ENCODE measurements at regions not wholly inside any gene's neighbourhood (a gene's known extent, or its start where the extent isn't known, plus 50 kb on each side); places are given as distances from the start of the nearest gene placed in this dataset.

- Histone ChIP-seq H3K9ac (ENCODE audit: low read length in 5 of 5) (no peak overlapping the region), H3K36me3 (ENCODE audit: control insufficient read depth in 5 of 5, insufficient read depth in 5 of 5, low read length in 5 of 5) (peaks cover 0 to 4% (median 0%) of the 10 kb centered on the region in 5 donors), H3K4me1 (ENCODE audit: control insufficient read depth in 5 of 5, insufficient read depth in 5 of 5, low read length in 5 of 5) (peaks cover 0 to 2% (median 0%) of the 10 kb centered on the region in 5 donors), H3K27ac (ENCODE audit: low read depth, low read length) (no peak overlapping the region), H3K4me3 (ENCODE audit: low read depth in 1 of 5, low read length in 5 of 5) (no peak overlapping the region), H3K9me3 (ENCODE audit: control insufficient read depth in 5 of 5, low read length in 5 of 5) (no peaks in the 10 kb centered on the region), H3K27me3 (ENCODE audit: control insufficient read depth in 5 of 5, insufficient read depth in 4 of 5, low read length in 5 of 5) (no peaks in the 10 kb centered on the region)
These were observed 121.2 kb downstream of the DISP1 start for GRCh38 chr1:222936042-222936441.

- Histone ChIP-seq H3K4me3 (ENCODE audit: low read depth in 1 of 5, low read length in 5 of 5) (no peak overlapping the region), H3K27ac (ENCODE audit: low read depth, low read length) (no peak overlapping the region), H3K9ac (ENCODE audit: low read length in 5 of 5) (no peak overlapping the region), H3K4me1 (ENCODE audit: control insufficient read depth in 5 of 5, insufficient read depth in 5 of 5, low read length in 5 of 5) (peaks cover 0 to 2% (median 0%) of the 10 kb centered on the region in 5 donors), H3K27me3 (ENCODE audit: control insufficient read depth in 5 of 5, insufficient read depth in 4 of 5, low read length in 5 of 5) (no peaks in the 10 kb centered on the region), H3K9me3 (ENCODE audit: control insufficient read depth in 5 of 5, low read length in 5 of 5) (no peaks in the 10 kb centered on the region), H3K36me3 (ENCODE audit: control insufficient read depth in 5 of 5, insufficient read depth in 5 of 5, low read length in 5 of 5) (peaks cover 6 to 11% (median 9%) of the 10 kb centered on the region in 5 donors)
These were observed 124.1 kb downstream of the DISP1 start for GRCh38 chr1:222938986-222939385.

GRCh38 chr1:222940095-222940494 is 125.3 kb downstream of the DISP1 start:
- Histone ChIP-seq H3K27ac (ENCODE audit: low read depth, low read length) (no peak overlapping the region), H3K9me3 (ENCODE audit: control insufficient read depth in 5 of 5, low read length in 5 of 5) (no peaks in the 10 kb centered on the region), H3K36me3 (ENCODE audit: control insufficient read depth in 5 of 5, insufficient read depth in 5 of 5, low read length in 5 of 5) (peaks cover 2 to 11% (median 9%) of the 10 kb centered on the region in 5 donors), H3K27me3 (ENCODE audit: control insufficient read depth in 5 of 5, insufficient read depth in 4 of 5, low read length in 5 of 5) (no peaks in the 10 kb centered on the region), H3K4me1 (ENCODE audit: control insufficient read depth in 5 of 5, insufficient read depth in 5 of 5, low read length in 5 of 5) (peaks cover 0 to 2% (median 0%) of the 10 kb centered on the region in 5 donors), H3K9ac (ENCODE audit: low read length in 5 of 5) (no peak overlapping the region), H3K4me3 (ENCODE audit: low read depth in 1 of 5, low read length in 5 of 5) (no peak overlapping the region)

DNA sequence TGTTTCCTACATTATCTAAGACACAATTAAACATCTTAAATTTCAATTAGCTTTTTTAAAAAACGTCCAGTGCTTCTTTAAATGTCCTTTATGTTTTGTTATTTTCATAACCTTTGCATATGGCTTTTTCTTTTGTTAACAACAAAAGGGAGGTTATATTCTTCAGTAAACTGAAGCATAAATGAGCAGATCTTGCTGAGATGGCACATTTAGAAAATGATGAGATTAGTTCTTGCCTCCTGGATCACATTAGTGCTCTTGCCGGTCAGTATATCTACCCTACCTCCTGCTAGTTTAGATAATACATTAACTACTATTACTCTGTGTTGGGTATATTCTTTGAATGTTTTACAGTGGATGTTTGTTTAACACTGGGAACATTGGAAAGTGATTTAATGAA is 126.1 kb downstream of the DISP1 start:
- H3K4me3 ChIP-seq (ENCODE audit: low read depth in 1 of 5, low read length in 5 of 5) = no peak overlapping the region
- no peak overlapping the region for H3K9ac ChIP-seq (ENCODE audit: low read length in 5 of 5)
- H3K36me3 ChIP-seq (ENCODE audit: control insufficient read depth in 5 of 5, insufficient read depth in 5 of 5, low read length in 5 of 5) = peaks cover 2 to 11% (median 10%) of the 10 kb centered on the region in 5 donors
- no peaks in the 10 kb centered on the region for H3K27me3 ChIP-seq (ENCODE audit: control insufficient read depth in 5 of 5, insufficient read depth in 4 of 5, low read length in 5 of 5)
- no peaks in the 10 kb centered on the region for H3K9me3 ChIP-seq (ENCODE audit: control insufficient read depth in 5 of 5, low read length in 5 of 5)
- H3K4me1 ChIP-seq (ENCODE audit: control insufficient read depth in 5 of 5, insufficient read depth in 5 of 5, low read length in 5 of 5) = peaks cover 0 to 2% (median 0%) of the 10 kb centered on the region in 5 donors
- no peak overlapping the region for H3K27ac ChIP-seq (ENCODE audit: low read depth, low read length)

DNA sequence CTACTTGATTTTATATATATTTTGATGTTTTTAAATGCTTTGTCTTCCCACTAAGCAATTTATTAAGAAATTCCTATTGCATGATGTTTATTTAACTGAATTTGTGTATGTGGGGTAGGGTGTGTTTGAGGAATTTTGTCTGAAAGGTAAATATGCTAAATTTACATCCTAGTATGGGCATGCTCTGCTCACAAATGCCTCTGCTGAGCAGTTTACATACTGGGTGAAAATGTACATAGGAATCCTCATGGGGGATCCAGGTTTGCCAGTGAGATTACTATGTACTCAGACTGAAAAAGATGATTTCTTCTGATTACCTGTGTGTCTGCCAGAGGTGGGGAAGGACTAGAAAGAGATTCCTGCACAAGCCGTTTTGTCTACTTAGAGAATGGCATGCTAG is 126.6 kb downstream of the DISP1 start:
- H3K27ac ChIP-seq (ENCODE audit: low read depth, low read length) = no peak overlapping the region
- no peak overlapping the region for H3K9ac ChIP-seq (ENCODE audit: low read length in 5 of 5)
- no peaks in the 10 kb centered on the region for H3K9me3 ChIP-seq (ENCODE audit: control insufficient read depth in 5 of 5, low read length in 5 of 5)
- H3K36me3 ChIP-seq (ENCODE audit: control insufficient read depth in 5 of 5, insufficient read depth in 5 of 5, low read length in 5 of 5) = peaks cover 2 to 11% (median 10%) of the 10 kb centered on the region in 5 donors
- H3K4me1 ChIP-seq (ENCODE audit: control insufficient read depth in 5 of 5, insufficient read depth in 5 of 5, low read length in 5 of 5) = peaks cover 0 to 2% (median 0%) of the 10 kb centered on the region in 5 donors
- H3K4me3 ChIP-seq (ENCODE audit: low read depth in 1 of 5, low read length in 5 of 5) = no peak overlapping the region
- no peaks in the 10 kb centered on the region for H3K27me3 ChIP-seq (ENCODE audit: control insufficient read depth in 5 of 5, insufficient read depth in 4 of 5, low read length in 5 of 5)

DNA sequence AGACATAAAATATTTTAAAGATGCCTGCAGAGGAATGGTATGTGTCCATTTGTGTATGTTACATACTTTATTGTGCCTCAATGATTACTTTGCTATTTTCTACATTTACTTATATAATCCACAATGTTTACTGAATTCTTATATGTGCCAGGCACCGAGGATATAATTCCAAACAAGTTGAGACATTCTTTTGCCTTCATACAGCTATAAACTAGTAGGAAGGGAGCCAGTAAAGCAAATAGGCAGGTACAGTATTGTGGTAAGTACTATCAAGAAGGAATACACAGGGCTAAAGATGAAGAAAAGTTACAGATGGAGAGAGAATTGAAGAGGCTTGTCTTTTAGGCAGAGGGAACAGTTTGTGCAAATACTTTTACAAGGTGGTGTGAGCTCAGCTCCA is 131.6 kb downstream of the DISP1 start:
- Histone ChIP-seq H3K9me3 (ENCODE audit: control insufficient read depth in 5 of 5, low read length in 5 of 5) (no peaks in the 10 kb centered on the region), H3K27me3 (ENCODE audit: control insufficient read depth in 5 of 5, insufficient read depth in 4 of 5, low read length in 5 of 5) (no peaks in the 10 kb centered on the region), H3K27ac (ENCODE audit: low read depth, low read length) (no peak overlapping the region), H3K4me1 (ENCODE audit: control insufficient read depth in 5 of 5, insufficient read depth in 5 of 5, low read length in 5 of 5) (no peaks in the 10 kb centered on the region), H3K4me3 (ENCODE audit: low read depth in 1 of 5, low read length in 5 of 5) (no peak overlapping the region), H3K9ac (ENCODE audit: low read length in 5 of 5) (no peak overlapping the region), H3K36me3 (ENCODE audit: control insufficient read depth in 5 of 5, insufficient read depth in 5 of 5, low read length in 5 of 5) (peaks cover 5 to 11% (median 10%) of the 10 kb centered on the region in 5 donors)

GRCh38 chr1:222948079-222948478 is 133.2 kb downstream of the DISP1 start:
- Histone ChIP-seq H3K4me1 (ENCODE audit: control insufficient read depth in 5 of 5, insufficient read depth in 5 of 5, low read length in 5 of 5) (no peaks in the 10 kb centered on the region), H3K27ac (ENCODE audit: low read depth, low read length) (no peak overlapping the region), H3K27me3 (ENCODE audit: control insufficient read depth in 5 of 5, insufficient read depth in 4 of 5, low read length in 5 of 5) (no peaks in the 10 kb centered on the region), H3K4me3 (ENCODE audit: low read depth in 1 of 5, low read length in 5 of 5) (no peak overlapping the region), H3K36me3 (ENCODE audit: control insufficient read depth in 5 of 5, insufficient read depth in 5 of 5, low read length in 5 of 5) (peaks cover 3 to 7% (median 5%) of the 10 kb centered on the region in 5 donors), H3K9me3 (ENCODE audit: control insufficient read depth in 5 of 5, low read length in 5 of 5) (no peaks in the 10 kb centered on the region), H3K9ac (ENCODE audit: low read length in 5 of 5) (no peak overlapping the region)

GRCh38 chr1:222950892-222951291 is 136.1 kb downstream of the DISP1 start:
- Histone ChIP-seq H3K27ac (ENCODE audit: low read depth, low read length) (no peak overlapping the region), H3K4me3 (ENCODE audit: low read depth in 1 of 5, low read length in 5 of 5) (no peak overlapping the region), H3K27me3 (ENCODE audit: control insufficient read depth in 5 of 5, insufficient read depth in 4 of 5, low read length in 5 of 5) (no peaks in the 10 kb centered on the region), H3K4me1 (ENCODE audit: control insufficient read depth in 5 of 5, insufficient read depth in 5 of 5, low read length in 5 of 5) (no peaks in the 10 kb centered on the region), H3K9me3 (ENCODE audit: control insufficient read depth in 5 of 5, low read length in 5 of 5) (no peaks in the 10 kb centered on the region), H3K9ac (ENCODE audit: low read length in 5 of 5) (no peak overlapping the region), H3K36me3 (ENCODE audit: control insufficient read depth in 5 of 5, insufficient read depth in 5 of 5, low read length in 5 of 5) (peaks cover 0 to 3% (median 0%) of the 10 kb centered on the region in 5 donors)

DNA sequence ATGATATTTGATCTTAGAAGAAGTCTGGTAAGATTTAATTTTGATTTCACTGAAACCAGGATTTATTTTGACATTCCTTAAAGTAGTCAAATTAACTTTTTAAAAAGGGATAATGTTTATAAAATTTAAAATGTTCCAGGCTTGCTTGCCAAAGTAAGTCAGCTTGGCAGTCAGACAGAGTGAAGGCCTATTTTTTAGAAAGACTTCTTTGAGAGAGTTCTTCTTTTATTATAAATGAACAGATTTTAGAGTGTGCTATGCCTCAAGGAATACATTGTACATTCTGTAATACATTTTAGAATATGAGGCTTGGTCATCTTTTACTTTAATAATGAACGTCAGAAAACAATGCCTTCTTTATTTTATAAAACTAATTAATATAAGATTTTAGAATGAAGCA is 138.7 kb downstream of the DISP1 start:
- Histone ChIP-seq H3K27me3 (ENCODE audit: control insufficient read depth in 5 of 5, insufficient read depth in 4 of 5, low read length in 5 of 5) (no peaks in the 10 kb centered on the region), H3K27ac (ENCODE audit: low read depth, low read length) (no peak overlapping the region), H3K9ac (ENCODE audit: low read length in 5 of 5) (no peak overlapping the region), H3K4me1 (ENCODE audit: control insufficient read depth in 5 of 5, insufficient read depth in 5 of 5, low read length in 5 of 5) (peaks cover 0 to 5% (median 0%) of the 10 kb centered on the region in 5 donors), H3K4me3 (ENCODE audit: low read depth in 1 of 5, low read length in 5 of 5) (no peak overlapping the region), H3K36me3 (ENCODE audit: control insufficient read depth in 5 of 5, insufficient read depth in 5 of 5, low read length in 5 of 5) (no peaks in the 10 kb centered on the region), H3K9me3 (ENCODE audit: control insufficient read depth in 5 of 5, low read length in 5 of 5) (no peaks in the 10 kb centered on the region)

- H3K27ac ChIP-seq (ENCODE audit: low read depth, low read length) = no peak overlapping the region
- no peaks in the 10 kb centered on the region for H3K36me3 ChIP-seq (ENCODE audit: control insufficient read depth in 5 of 5, insufficient read depth in 5 of 5, low read length in 5 of 5)
- peaks cover 0 to 5% (median 0%) of the 10 kb centered on the region in 5 donors for H3K4me1 ChIP-seq (ENCODE audit: control insufficient read depth in 5 of 5, insufficient read depth in 5 of 5, low read length in 5 of 5)
- no peaks in the 10 kb centered on the region for H3K27me3 ChIP-seq (ENCODE audit: control insufficient read depth in 5 of 5, insufficient read depth in 4 of 5, low read length in 5 of 5)
- H3K4me3 ChIP-seq (ENCODE audit: low read depth in 1 of 5, low read length in 5 of 5) = no peak overlapping the region
- no peaks in the 10 kb centered on the region for H3K9me3 ChIP-seq (ENCODE audit: control insufficient read depth in 5 of 5, low read length in 5 of 5)
- no peak overlapping the region for H3K9ac ChIP-seq (ENCODE audit: low read length in 5 of 5)
These were observed 141.1 kb downstream of the DISP1 start for GRCh38 chr1:222955964-222956363.

- H3K4me1 ChIP-seq (ENCODE audit: control insufficient read depth in 5 of 5, insufficient read depth in 5 of 5, low read length in 5 of 5) = peaks cover 0 to 5% (median 0%) of the 10 kb centered on the region in 5 donors
- H3K4me3 ChIP-seq (ENCODE audit: low read depth in 1 of 5, low read length in 5 of 5) = no peak overlapping the region
- H3K36me3 ChIP-seq (ENCODE audit: control insufficient read depth in 5 of 5, insufficient read depth in 5 of 5, low read length in 5 of 5) = no peaks in the 10 kb centered on the region
- H3K9ac ChIP-seq (ENCODE audit: low read length in 5 of 5) = no peak overlapping the region
- no peaks in the 10 kb centered on the region for H3K9me3 ChIP-seq (ENCODE audit: control insufficient read depth in 5 of 5, low read length in 5 of 5)
- H3K27me3 ChIP-seq (ENCODE audit: control insufficient read depth in 5 of 5, insufficient read depth in 4 of 5, low read length in 5 of 5) = no peaks in the 10 kb centered on the region
- no peak overlapping the region for H3K27ac ChIP-seq (ENCODE audit: low read depth, low read length)
These were observed 141.8 kb downstream of the DISP1 start for GRCh38 chr1:222956601-222957000.

All from subcutaneous abdominal adipose tissue (tissue), 5 donors.